Testis (tissue), 2 donors: ENCODE measurements at regions not wholly inside any gene's neighbourhood (a gene's known extent, or its start where the extent isn't known, plus 50 kb on each side); places are given as distances from the start of the nearest gene placed in this dataset.

ENCODE experiments used
- DNase-seq: peaks from one replicate; pipeline ENCODE4 v3.0.0-alpha.2; 2019
- H3K27ac ChIP-seq, 2 donors: fragments of 200-600 bp; sonication (generic); one replicate each; pipeline ENCODE4 v1.5.1; 2019
- H3K27me3 ChIP-seq: fragments of 200-600 bp; sonication (generic); one replicate; pipeline ENCODE4 v1.5.1; 2019
- H3K36me3 ChIP-seq: fragments of 200-600 bp; sonication (generic); one replicate; pipeline ENCODE4 v1.5.1; 2017; ENCODE audit warnings: low read depth; ENCODE audit errors: missing control alignments
- H3K4me1 ChIP-seq: fragments of 200-600 bp; sonication (generic); one replicate; pipeline ENCODE4 v1.5.1; 2019
- H3K4me3 ChIP-seq, 2 donors: fragments of 200-600 bp; sonication (generic); one replicate each; pipeline ENCODE4 v1.5.1; 2017 to 2019
- H3K9me3 ChIP-seq: fragments of 200-600 bp; sonication (generic); one replicate; pipeline ENCODE4 v1.5.1; 2017
- POLR2A ChIP-seq: fragments of 450-650 bp; IDR thresholded peaks from one replicate; pipeline ENCODE4 v1.6.1; 2017; ENCODE audit warnings: antibody characterized with exemption, mild to moderate bottlenecking, moderate library complexity
- whole genome bisulfite sequencing, 2 donors: methylation state at CpG; one replicate each; pipeline ENCODE4 v1.1.5; 2018; 5-methylcytosine and 5-hydroxymethylcytosine counted together
- intact Hi-C: fragments of 100-400 bp; cut with DNase I; formaldehyde crosslinking; loops from one replicate; pipeline ENCODE4 v1.15.1; 2023; ENCODE audit warnings: low total_unique reads
- TF ChIP-seq, protein P1 (sequence below), 3 experiments: fragments of 450-650 bp in 2 of 3; fragments of 200-600 bp in 1 of 3; sonication (generic) in 1 of 3; IDR thresholded peaks; one replicate each; pipeline ENCODE4 v1.5.1; 2016 to 2019; ENCODE audit warnings: antibody characterized with exemption in 3 of 3, mild to moderate bottlenecking in 2 of 3, moderate library complexity in 1 of 3

DNA sequence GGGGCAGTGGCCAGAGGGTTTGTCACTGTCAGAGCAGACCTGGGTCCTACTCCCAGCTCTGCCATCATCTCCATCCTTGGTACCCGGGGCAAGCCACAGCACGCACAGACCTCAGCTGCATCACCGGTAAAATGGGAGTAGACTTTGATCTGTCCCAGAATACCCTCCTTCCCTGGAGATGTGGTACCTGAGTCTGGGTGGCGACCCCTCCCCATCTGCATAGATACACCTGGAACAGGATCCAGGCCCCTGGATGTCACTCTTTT, 64.0 kb downstream of the ZFP36L2 start:
- intact Hi-C loops = no loop called here
- no peaks in the 10 kb centered on the region for H3K9me3 ChIP-seq
- H3K36me3 ChIP-seq = no peaks in the 10 kb centered on the region
- TF ChIP-seq POLR2A = no peak
- TF ChIP-seq, protein P1, sequence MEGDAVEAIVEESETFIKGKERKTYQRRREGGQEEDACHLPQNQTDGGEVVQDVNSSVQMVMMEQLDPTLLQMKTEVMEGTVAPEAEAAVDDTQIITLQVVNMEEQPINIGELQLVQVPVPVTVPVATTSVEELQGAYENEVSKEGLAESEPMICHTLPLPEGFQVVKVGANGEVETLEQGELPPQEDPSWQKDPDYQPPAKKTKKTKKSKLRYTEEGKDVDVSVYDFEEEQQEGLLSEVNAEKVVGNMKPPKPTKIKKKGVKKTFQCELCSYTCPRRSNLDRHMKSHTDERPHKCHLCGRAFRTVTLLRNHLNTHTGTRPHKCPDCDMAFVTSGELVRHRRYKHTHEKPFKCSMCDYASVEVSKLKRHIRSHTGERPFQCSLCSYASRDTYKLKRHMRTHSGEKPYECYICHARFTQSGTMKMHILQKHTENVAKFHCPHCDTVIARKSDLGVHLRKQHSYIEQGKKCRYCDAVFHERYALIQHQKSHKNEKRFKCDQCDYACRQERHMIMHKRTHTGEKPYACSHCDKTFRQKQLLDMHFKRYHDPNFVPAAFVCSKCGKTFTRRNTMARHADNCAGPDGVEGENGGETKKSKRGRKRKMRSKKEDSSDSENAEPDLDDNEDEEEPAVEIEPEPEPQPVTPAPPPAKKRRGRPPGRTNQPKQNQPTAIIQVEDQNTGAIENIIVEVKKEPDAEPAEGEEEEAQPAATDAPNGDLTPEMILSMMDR (IDR thresholded peaks at IDR 0.05) = no peak
- no peaks in the 10 kb centered on the region for H3K27me3 ChIP-seq
- no peak overlapping the region for H3K27ac ChIP-seq
- no peak overlapping the region for H3K4me3 ChIP-seq
- DNase-seq = no peak
- peaks cover 10% of the 10 kb centered on the region for H3K4me1 ChIP-seq
- 100% methylated on average over 2 to 4 of the region's 4 CpGs for WGBS, 2 donors

DNA sequence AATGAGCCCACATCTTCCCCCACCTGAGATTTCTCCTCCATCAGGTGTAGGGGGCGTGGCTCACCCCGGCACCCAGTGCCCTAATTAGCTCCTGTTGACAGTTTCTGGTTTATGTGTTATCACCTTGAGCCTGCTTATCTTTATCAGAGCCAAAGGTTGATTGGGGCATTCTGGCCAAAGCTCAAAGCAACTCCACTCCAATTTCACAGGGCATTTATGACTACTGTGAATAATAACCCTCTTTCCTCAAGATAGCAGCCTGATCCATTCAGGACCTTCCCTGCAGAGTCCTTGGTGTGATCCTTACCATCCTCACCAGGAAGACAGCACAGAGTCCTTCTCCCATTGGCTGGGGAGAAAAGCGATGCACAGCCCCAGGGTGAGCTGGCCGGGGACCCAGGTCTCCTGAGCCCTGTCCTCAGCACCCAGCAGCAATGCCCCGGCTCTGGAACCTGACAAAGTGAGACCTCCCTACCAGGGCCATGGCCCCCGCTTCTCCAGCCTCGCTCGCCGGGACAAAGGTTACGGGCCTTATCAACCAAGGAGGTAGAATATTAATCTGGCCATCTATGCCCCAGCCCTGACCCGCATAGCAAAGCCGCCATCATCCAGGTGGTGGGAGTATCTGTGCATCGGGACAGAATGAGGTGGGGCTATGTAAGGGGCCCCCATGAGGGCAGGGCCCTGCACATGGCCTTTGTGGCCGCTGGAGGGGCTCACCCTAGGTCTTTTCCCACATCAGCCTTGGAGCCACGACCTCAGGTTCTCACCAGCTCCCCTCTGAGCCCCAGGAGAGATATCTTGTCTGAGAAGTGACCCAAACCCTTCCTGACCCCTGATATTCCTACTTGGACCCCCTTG, 64.5 kb downstream of the ZFP36L2 start:
- intact Hi-C loops = no loop called here
- H3K36me3 ChIP-seq = no peaks in the 10 kb centered on the region
- no peak overlapping the region for H3K4me3 ChIP-seq
- no peak overlapping the region for H3K27ac ChIP-seq
- H3K4me1 ChIP-seq = peaks cover 10% of the 10 kb centered on the region
- TF ChIP-seq POLR2A = no peak
- TF ChIP-seq, protein P1 (IDR thresholded peaks at IDR 0.05) = no peak
- 93 to 94% methylated on average over 5 to 15 of the region's 15 CpGs for whole genome bisulfite sequencing, 2 donors
- no peaks in the 10 kb centered on the region for H3K27me3 ChIP-seq
- DNase-seq = no peak
- H3K9me3 ChIP-seq = no peaks in the 10 kb centered on the region

- H3K27me3 ChIP-seq = no peaks in the 10 kb centered on the region
- no peak overlapping the region for H3K27ac ChIP-seq
- TF ChIP-seq, protein P1 (IDR thresholded peaks at IDR 0.05) = no peak
- TF ChIP-seq POLR2A = no peak
- intact Hi-C loops = no loop called here
- no peaks in the 10 kb centered on the region for H3K36me3 ChIP-seq
- peaks cover 10% of the 10 kb centered on the region for H3K4me1 ChIP-seq
- DNase-seq = no peak
- H3K9me3 ChIP-seq = no peaks in the 10 kb centered on the region
- H3K4me3 ChIP-seq = no peak overlapping the region
- WGBS, 2 donors = 89 to 91% methylated on average over 5 of the region's 5 CpGs
Observed at GRCh38 chr2:43160778-43161177, 65.6 kb downstream of the ZFP36L2 start.

DNA sequence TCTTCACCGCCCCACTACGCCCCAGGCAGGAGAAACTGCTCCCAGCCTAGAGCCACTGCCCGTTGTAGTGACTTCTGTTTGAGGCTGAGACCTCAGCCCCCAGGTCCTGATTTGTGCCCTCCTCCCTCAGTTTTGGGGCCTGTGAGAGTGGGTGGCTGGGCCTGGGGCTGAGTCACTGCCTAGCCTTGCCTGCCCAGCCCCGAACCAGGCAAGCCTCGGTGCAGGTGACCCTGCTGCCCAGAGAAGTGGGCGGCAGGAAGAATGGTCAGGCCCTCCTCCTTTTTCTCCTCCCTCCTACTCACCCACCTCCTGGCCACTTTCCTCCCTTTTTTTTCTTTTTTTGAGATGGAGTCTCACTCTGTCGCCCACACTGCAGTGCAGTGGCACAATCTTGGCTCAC, 66.6 kb downstream of the ZFP36L2 start:
- H3K27ac ChIP-seq = no peak overlapping the region
- peaks cover 10% of the 10 kb centered on the region for H3K4me1 ChIP-seq
- H3K27me3 ChIP-seq = no peaks in the 10 kb centered on the region
- TF ChIP-seq POLR2A = no peak
- TF ChIP-seq, protein P1 (IDR thresholded peaks at IDR 0.05) = no peak
- intact Hi-C loops = no loop called here
- no peak for DNase-seq
- no peaks in the 10 kb centered on the region for H3K9me3 ChIP-seq
- WGBS, 2 donors = 76 to 86% methylated on average over 7 of the region's 7 CpGs
- H3K36me3 ChIP-seq = no peaks in the 10 kb centered on the region
- H3K4me3 ChIP-seq = no peak overlapping the region
